Progenitor cell of endocrine pancreas (in vitro differentiated cells): ENCODE measurements at regions not wholly inside any gene's neighbourhood (a gene's known extent, or its start where the extent isn't known, plus 50 kb on each side); places are given as distances from the start of the nearest gene placed in this dataset.

Source experiments
- DNase-seq: peaks from one replicate; pipeline ENCODE4 v3.0.0; 2021; ENCODE audit warnings: low spot score; ENCODE audit not compliant: unreplicated experiment
- H3K27ac Mint-ChIP-seq: 2 replicates; pipeline ENCODE4 v1.8.0; 2021; ENCODE audit warnings: mild to moderate bottlenecking, moderate library complexity, mixed read lengths
- H3K27me3 Mint-ChIP-seq: 2 replicates; pipeline ENCODE4 v1.8.0; 2021; ENCODE audit warnings: mixed read lengths
- H3K36me3 Mint-ChIP-seq: 2 replicates; pipeline ENCODE4 v1.8.0; 2022; ENCODE audit warnings: mixed read lengths; ENCODE audit not compliant: insufficient read depth
- H3K4me1 Mint-ChIP-seq: 2 replicates; pipeline ENCODE4 v1.8.0; 2021; ENCODE audit warnings: low read depth, mixed read lengths
- H3K4me3 Mint-ChIP-seq: 2 replicates; pipeline ENCODE4 v1.8.0; 2021; ENCODE audit warnings: low read depth, mild to moderate bottlenecking, moderate library complexity, mixed read lengths
- H3K9me3 Mint-ChIP-seq: 2 replicates; pipeline ENCODE4 v1.8.0; 2021; ENCODE audit warnings: low read depth, mixed read lengths
- TF ChIP-seq, protein P1 (sequence below): fragments of 200-600 bp; sonication (generic); IDR thresholded peaks from one replicate; pipeline ENCODE4 v1.5.0; 2021; ENCODE audit warnings: antibody characterized with exemption, mild to moderate bottlenecking; ENCODE audit not compliant: unreplicated experiment

DNA sequence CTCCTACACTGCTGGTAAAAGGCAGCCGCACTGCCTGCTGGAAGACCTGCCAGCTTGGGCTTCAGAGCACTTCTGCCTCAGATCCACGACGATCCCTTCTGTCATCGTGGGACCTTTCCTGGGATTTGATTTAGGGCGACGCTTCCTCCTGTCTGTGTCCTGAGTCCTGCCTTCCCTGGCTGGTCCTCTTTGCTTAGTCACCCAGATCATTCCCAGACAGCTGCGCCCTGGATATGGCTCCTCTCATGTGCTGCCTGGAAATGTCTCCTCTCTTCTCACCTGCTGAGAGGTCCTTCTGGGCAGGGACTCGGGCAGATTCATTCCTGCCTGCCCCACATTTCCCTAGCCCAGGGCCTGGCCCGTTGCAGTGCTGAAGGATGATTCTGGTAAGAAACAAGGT is 72.4 kb upstream of the POU3F1 start:
- no peak overlapping the region for H3K4me3 Mint-ChIP-seq
- TF ChIP-seq, protein P1, sequence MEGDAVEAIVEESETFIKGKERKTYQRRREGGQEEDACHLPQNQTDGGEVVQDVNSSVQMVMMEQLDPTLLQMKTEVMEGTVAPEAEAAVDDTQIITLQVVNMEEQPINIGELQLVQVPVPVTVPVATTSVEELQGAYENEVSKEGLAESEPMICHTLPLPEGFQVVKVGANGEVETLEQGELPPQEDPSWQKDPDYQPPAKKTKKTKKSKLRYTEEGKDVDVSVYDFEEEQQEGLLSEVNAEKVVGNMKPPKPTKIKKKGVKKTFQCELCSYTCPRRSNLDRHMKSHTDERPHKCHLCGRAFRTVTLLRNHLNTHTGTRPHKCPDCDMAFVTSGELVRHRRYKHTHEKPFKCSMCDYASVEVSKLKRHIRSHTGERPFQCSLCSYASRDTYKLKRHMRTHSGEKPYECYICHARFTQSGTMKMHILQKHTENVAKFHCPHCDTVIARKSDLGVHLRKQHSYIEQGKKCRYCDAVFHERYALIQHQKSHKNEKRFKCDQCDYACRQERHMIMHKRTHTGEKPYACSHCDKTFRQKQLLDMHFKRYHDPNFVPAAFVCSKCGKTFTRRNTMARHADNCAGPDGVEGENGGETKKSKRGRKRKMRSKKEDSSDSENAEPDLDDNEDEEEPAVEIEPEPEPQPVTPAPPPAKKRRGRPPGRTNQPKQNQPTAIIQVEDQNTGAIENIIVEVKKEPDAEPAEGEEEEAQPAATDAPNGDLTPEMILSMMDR = no peak
- H3K36me3 Mint-ChIP-seq = no peaks in the 10 kb centered on the region
- no peak overlapping the region for H3K27ac Mint-ChIP-seq
- DNase-seq = no peak
- no peaks in the 10 kb centered on the region for H3K4me1 Mint-ChIP-seq
- no peaks in the 10 kb centered on the region for H3K9me3 Mint-ChIP-seq
- H3K27me3 Mint-ChIP-seq = peaks cover 7% of the 10 kb centered on the region

DNA sequence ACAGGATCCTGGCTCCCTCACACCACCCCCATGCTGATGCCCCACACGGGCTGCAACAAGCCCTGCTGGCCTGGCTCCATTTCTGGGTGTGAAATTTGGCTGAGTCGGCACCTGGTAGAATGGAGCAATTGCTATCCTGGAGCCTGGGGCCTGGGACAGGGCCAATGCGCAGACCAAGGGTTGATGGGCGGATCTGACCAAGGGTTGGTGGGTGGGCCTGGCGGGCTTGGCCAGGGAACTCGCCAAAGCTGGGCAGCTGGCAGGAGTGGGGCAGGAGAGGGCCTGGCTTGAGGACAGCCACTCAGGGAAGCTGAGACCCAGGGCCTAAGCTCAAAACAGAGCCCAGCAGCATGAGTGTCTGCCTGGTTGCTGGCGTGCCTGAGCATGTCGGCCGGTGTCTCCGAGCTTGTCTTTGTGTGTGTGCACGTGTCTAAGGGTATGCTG is 70.9 kb upstream of the POU3F1 start:
- no peak overlapping the region for H3K4me3 Mint-ChIP-seq

DNA sequence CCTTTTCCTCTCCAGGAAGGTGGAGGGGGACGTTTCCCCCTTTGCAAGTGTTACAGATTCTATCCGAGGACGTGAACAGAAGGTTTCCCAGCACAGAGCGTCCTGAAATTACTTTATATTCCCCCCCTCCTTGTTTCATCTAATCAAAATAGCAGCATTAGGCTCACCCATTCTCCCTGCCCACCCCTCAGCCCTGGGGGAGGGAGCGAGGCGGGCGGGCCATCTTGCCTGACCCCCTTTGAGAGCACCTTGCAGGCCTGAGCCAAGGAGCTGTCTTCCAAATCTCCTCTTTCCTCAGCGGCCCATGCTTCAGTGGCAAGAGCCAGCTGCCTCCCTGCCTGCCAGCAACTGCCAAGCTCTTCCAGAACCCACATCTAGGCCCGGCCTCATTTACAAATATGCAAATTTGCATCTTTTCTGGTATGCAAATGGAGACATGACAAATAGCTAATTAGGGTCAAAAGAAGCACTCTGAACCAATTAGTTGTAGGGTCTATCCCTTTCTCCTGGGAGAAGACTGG is 69.1 kb upstream of the POU3F1 start:
- no peak for DNase-seq
- Mint-ChIP-seq H3K27me3 (peaks cover 25% of the 10 kb centered on the region), H3K4me3 (no peak overlapping the region), H3K36me3 (no peaks in the 10 kb centered on the region), H3K27ac (no peak overlapping the region), H3K4me1 (no peaks in the 10 kb centered on the region), H3K9me3 (no peaks in the 10 kb centered on the region)
- TF ChIP-seq, protein P1 = no peak

More for the DNA sequence above, 70.9 kb upstream of the POU3F1 start:
- H3K9me3 Mint-ChIP-seq = no peaks in the 10 kb centered on the region
- no peaks in the 10 kb centered on the region for H3K4me1 Mint-ChIP-seq
- no peak for DNase-seq
- peaks cover 13% of the 10 kb centered on the region for H3K27me3 Mint-ChIP-seq
- no peak overlapping the region for H3K27ac Mint-ChIP-seq
- H3K36me3 Mint-ChIP-seq = no peaks in the 10 kb centered on the region
- TF ChIP-seq, protein P1 = no peak

DNA sequence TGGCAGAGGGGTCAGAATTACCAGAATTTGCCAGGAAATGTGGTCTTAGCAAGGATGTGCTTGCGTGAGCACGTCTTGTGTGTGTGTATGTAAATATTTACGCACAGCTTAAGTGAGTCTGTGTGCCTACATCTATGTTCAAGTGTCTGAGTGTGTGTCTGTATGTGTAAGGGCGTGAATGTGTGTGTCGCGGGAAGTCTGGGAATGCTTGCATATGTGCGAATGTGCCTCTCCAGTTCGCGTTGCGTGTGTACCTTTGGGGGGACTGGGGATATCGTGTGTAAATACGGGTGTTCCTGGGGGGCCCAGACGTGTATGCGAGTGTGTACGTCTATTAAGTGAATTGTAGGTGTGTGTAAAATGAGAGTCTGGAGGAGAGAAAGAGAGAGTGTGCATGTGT is 68.6 kb upstream of the POU3F1 start:
- H3K9me3 Mint-ChIP-seq = peaks cover 2% of the 10 kb centered on the region
- TF ChIP-seq, protein P1 = no peak
- no peaks in the 10 kb centered on the region for H3K4me1 Mint-ChIP-seq
- peaks cover 25% of the 10 kb centered on the region for H3K27me3 Mint-ChIP-seq
- no peak for DNase-seq
- H3K36me3 Mint-ChIP-seq = no peaks in the 10 kb centered on the region
- no peak overlapping the region for H3K27ac Mint-ChIP-seq
- no peak overlapping the region for H3K4me3 Mint-ChIP-seq

DNA sequence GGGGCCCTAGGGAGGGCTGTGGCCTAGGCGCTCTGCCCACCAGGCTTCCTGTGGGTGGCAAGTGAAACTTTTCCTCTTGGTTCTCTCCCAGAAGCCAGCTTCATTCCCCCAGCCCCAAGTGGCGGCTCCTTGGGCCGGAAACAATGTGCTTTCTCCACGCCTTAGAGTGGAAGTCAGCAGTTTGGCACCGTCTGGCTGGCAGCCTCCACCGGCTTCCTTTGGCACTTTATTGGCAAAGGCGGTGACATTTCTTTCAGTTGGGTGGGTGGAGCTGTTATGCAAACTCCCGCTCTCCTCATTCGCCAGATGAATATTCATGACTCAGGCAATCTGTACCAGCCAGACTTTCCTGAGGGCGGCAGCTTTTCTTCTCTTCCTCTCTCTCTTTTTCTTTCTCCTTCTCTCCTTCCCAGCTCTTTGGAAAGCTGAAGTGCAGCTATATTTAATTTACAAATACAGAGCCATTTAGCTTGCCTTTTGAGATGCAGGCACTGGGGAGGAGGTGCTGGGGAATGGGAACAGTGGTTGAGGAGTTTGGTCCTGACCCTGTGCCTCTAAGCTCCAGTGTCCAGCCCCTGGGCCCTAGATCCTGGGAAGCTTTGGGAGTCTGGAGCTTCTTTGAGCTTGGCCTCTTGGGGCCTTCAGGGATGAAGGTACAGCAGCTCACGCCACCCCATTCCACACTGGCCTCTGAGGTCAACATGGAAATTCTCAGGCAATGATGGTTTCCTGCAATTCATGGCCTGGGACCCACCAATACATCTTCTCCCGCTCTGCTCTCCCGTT is 67.8 kb upstream of the POU3F1 start:
- TF ChIP-seq, protein P1 = no peak
- Mint-ChIP-seq H3K36me3 (no peaks in the 10 kb centered on the region), H3K27me3 (peaks cover 25% of the 10 kb centered on the region), H3K4me1 (no peaks in the 10 kb centered on the region), H3K27ac (no peak overlapping the region), H3K4me3 (no peak overlapping the region), H3K9me3 (peaks cover 3% of the 10 kb centered on the region)
- DNase-seq = no peak
